D721Med (cell line): ENCODE measurements at regions not wholly inside any gene's neighbourhood (a gene's known extent, or its start where the extent isn't known, plus 50 kb on each side); places are given as distances from the start of the nearest gene placed in this dataset.

Experiments
- DNase-seq: peaks from one replicate; pipeline ENCODE4 v3.0.0; 2011; ENCODE audit warnings: low spot score; ENCODE audit not compliant: insufficient read length
- FAIRE-seq: peaks from 2 replicates; lab custom pipeline; 2011; peaks lifted over from hg19 to GRCh38; lab: Jason Lieb, UNC
- TF ChIP-seq, protein P1 (sequence below): IDR thresholded peaks from 2 replicates; pipeline ENCODE4 v1.5.1; 2012; ENCODE audit warnings: mild to moderate bottlenecking, control low read depth; ENCODE audit not compliant: insufficient read depth; ENCODE audit errors: missing control alignments

DNA sequence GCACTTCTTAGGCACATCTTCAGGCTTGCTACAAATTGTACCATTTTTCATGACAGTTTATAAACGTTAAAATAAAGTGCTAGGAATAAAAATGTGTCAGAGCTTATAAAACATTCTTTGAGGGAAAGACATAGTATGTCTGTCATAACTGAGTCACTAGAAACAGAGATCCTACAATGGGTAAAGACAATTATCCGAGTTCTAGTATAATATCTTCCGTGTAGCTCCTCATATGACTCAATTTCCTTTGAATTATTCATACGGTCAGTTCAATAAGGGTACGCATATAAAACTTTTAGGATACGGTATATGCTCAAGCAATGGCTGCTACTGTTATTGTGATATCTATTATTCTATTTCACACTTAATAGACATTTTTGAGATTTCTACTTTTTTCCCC, 349.1 kb downstream of the PCDH10 start:
- DNase-seq, result no peak
- FAIRE-seq, result no peak
- TF ChIP-seq, protein P1, sequence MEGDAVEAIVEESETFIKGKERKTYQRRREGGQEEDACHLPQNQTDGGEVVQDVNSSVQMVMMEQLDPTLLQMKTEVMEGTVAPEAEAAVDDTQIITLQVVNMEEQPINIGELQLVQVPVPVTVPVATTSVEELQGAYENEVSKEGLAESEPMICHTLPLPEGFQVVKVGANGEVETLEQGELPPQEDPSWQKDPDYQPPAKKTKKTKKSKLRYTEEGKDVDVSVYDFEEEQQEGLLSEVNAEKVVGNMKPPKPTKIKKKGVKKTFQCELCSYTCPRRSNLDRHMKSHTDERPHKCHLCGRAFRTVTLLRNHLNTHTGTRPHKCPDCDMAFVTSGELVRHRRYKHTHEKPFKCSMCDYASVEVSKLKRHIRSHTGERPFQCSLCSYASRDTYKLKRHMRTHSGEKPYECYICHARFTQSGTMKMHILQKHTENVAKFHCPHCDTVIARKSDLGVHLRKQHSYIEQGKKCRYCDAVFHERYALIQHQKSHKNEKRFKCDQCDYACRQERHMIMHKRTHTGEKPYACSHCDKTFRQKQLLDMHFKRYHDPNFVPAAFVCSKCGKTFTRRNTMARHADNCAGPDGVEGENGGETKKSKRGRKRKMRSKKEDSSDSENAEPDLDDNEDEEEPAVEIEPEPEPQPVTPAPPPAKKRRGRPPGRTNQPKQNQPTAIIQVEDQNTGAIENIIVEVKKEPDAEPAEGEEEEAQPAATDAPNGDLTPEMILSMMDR, result no peak

- no peak for FAIRE-seq
- TF ChIP-seq, protein P1, result no peak
- no peak for DNase-seq
These were observed 344.7 kb downstream of the PCDH10 start for GRCh38 chr4:133493776-133494175.

DNA sequence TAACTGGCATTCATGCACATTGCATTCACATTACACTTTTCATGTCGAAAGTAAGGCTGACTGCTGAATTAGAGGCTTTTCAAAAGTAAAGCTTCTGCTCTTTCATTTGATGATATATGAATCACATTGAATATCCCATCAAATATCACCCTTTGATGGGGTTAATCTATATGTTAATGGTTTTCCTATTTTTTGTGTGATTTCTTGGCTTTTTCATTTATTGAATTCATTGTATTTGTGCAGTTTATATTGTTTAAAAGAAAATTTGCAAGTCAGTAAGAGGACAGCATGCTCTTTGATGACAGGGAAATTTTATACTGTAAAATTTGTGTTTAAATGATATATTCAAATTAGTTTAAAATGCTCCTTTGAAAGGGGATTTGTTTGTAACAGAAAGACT, 344.1 kb downstream of the PCDH10 start:
- DNase-seq (no peak), FAIRE-seq (no peak)
- TF ChIP-seq, protein P1, result no peak

GRCh38 chr4:133484287-133484686, 335.2 kb downstream of the PCDH10 start:
- no peak for FAIRE-seq
- TF ChIP-seq, protein P1, result no peak
- no peak for DNase-seq

- peak; percentile 32 for FAIRE-seq
- DNase-seq, result no peak
- TF ChIP-seq, protein P1, result peak; percentile 37
These were observed 334.6 kb downstream of the PCDH10 start for GRCh38 chr4:133483600-133484246.

- DNase-seq, result no peak
- FAIRE-seq, result no peak
These were observed 327.0 kb downstream of the PCDH10 start for GRCh38 chr4:133476063-133476462.

GRCh38 chr4:133474501-133474900, 325.4 kb downstream of the PCDH10 start:
- DNase-seq (no peak), FAIRE-seq (no peak)
- TF ChIP-seq, protein P1, result no peak

More at GRCh38 chr4:133476063-133476462, 327.0 kb downstream of the PCDH10 start:
- TF ChIP-seq, protein P1, result no peak
